ENCODE measurements at regions not wholly inside any gene's neighbourhood (a gene's known extent, or its start where the extent isn't known, plus 50 kb on each side); places are given as distances from the start of the nearest gene placed in this dataset.

DNA sequence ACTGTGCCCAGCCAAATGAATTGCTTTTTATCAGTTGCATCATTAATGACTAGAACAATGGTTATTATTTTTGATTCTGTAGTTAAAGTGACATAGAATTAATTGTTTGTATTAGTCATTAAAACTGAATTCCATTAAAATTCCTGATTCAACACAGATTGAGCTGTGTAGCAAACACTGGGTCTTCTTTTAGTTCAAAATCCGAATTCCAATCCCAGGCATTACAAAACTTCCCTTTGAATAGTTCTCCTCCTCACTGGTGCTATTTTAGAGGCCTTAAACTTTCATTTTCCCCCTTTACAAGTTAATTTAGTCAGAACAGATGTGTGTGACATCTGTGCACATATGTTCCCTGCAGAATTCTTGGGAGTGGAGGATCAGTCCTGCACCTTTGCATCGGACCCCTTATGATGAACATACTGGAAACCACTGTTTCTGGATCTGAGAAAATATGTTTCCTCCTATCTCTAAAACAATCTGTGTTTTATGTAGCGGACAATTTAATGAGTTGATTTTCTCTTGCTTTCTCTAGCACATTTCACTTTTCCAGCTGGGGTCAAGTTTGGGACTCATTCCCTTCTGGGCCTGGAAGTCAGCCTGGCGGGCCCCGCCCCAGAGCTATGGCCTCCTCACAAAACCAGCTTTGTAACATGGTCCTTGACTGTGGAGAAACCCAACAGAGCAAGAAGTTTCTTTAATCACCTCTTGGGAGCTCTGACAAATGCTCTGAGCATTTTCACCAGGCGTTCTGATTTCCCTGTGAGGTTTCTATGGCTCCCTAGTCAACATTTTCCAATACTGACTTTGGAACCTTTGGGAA is 87.9 kb upstream of the MAMDC2 start:
- no peak for DNase-seq (ENCODE audit: low read depth in 2 of 3, low spot score in 2 of 3)

DNA sequence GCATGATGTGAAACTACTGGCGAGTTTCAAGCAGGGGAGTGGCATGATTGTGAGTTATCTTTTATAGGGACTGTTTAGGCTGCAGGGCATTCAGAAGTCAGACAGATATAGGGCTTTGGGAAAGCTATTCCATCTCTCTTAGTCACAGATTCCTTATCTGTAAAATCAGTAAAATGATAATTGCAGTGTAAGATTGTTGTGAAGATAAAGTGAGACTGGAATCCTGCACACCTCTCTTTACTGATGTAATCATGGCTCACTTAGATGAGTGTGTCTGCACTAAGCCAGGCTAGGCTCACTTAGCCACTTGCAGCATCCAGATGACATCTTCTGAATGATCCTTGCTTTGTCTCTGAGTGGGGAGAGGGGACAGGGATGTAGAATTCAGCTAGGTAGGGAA is 81.8 kb upstream of the MAMDC2 start:
- no peak for DNase-seq (ENCODE audit: low read depth in 2 of 3, low spot score in 2 of 3)

DNA sequence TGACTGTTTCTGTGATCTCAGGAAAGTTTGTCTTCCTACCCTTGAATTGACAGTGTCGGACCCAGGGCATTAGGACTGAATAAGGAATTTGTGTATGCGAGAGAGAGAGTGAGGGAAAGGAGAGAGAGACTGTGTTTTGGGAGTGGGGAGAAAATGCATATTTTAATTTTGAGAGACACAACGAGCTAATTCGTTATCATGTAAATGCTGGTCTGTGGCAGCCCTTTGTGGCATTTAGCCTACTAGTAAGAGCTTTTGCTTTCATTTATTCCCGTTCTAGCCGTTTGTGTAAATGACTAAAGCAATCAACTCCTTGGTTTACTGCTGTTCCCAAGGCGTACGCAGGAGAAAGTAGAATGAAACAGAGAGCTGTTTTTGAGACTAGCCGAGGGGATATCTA is 79.8 kb upstream of the MAMDC2 start:
- no peak for DNase-seq (ENCODE audit: low read depth in 2 of 3, low spot score in 2 of 3)

- DNase-seq (ENCODE audit: low read depth in 2 of 3, low spot score in 2 of 3) = no peak
Measured at GRCh38 chr9:69964446-69964845, 79.2 kb upstream of the MAMDC2 start.

DNA sequence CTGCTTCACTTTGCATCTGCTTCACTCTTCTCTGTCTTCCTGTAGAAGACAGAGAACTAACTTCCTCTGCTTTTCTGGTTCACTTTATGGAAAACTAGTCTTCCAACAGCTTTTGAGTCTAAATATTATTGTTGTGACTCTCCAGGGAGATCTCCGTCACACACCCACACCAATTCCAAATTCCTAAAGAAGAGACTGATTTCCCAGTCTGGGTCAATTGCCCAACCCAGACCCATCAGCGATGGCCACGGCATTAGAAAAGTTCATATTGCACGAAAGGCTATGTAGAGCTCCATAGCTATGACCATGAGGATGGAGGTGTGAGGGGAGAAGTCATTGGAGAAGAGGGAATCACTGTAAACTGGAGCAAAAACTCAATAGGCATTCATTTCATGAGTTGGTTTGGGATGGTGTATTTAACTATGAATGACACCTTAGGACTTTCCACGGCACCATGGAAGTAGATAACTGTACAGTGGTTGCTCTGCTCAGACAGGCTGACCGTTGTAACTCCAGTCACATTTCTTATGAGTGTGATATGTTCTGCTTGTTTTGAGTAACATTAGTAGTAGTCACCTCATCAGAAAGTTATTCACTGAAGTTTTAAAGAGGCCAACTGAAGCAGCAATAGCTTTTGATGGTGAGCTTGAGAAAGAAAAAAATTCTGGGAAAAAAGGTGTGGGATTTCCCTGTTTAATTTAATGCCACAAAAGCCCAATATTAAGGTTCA is 78.1 kb upstream of the MAMDC2 start:
- DNase-seq (ENCODE audit: low read depth in 2 of 3, low spot score in 2 of 3) = no peak

DNA sequence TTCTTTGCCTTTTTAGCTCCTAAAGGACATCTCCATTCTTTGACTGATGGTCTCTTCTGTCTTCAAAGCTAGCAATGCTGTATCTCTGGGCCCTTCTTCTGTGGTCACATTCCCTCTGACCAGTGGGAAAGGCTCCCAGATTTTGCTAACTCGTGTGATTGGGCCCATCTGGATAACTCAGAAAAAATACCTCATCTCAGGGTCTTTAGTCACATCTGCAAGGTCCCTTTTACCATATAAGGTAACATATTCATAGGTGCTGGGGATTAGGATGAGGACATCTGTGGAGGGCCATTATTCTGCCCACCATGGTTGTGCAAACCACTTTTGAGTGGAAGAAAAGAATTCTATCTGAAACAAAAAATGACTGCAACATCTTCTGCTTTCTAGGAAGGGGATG is 76.3 kb upstream of the MAMDC2 start:
- no peak for DNase-seq (ENCODE audit: low read depth in 2 of 3, low spot score in 2 of 3)

DNA sequence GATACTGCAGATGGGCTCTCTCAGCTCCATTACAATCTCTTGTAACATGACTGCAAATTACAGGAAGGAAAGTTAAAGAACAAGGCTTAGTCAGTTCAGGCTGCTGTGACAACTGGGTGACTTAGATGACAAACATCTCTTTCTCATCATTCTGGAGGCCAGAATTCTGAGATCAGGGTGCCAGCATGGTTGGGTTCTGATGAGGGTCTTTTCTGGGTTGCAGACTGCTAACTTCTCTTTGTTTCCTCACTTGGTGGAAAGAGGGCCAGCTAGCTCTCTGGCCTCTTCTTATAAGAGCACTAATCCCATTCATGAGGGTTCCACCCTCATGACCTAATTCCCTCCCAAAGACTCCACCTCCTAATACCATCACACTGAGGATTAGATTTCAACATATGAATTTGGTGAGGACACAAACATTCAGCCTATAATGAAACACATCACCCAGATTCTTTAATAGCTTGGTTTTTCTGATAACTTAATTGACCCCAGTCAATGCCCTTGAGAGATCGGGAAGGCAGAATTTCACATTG is 73.6 kb upstream of the MAMDC2 start:
- DNase-seq (ENCODE audit: low read depth in 2 of 3, low spot score in 2 of 3) = no peak

DNA sequence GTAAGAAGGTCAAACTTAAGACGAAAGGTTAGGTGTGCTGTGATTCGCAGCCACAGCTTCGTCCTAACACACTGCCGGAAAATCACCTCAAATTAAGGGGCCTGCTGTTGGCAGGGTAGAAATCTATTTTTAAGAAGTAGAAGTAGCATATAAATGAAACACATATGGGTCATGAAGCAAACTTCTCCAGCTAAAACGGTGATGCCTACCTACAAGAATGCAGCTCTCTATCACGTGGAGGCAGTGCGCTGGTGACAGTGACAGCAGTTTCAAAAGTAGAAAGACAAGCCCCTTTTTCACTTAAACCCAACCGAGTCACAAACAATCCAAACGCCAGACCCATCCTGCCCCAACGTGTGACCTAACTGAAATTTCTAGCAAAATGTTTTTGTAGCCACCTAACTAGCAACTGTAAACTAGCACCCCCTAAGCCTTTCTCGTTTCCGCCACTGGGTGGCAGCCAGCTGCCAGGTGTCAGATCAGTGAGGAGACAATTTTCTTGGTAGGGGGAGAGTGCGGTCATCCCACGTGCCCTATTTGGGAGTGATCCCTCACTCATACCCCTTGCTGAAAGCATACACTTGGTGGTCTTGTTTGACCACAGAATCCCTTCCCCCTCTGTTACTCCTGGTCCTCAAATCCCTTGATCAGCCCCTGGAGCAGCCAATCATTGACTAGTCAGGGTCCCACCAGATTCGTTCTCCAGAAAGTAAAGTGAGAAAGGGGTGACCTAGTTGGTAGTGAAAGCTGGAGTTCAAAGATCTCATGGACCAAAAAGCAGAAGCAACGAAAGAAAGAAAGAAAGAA is 71.8 kb upstream of the MAMDC2 start:
- DNase-seq (ENCODE audit: low read depth in 2 of 3, low spot score in 2 of 3) = peak in 1 of 3 experiments; percentile 2

DNA sequence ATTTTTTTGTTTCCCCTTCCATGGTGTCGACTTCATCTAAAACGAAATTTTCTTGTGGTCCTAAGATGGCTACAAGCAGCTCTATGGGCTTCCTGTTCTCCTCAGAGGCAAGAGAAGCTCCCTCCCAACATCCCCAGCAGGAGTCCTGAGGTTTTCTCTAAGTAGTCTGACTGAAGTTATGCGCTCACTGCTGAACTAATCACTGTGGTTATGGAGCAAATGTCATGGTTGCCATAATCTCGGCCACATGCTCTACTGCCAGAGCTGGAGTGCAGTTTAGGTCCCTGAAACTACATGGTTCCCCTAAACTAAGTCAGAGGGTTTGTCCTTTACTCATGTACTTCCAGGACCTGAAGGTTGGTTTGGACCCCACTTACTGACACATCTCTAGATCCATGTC is 68.0 kb upstream of the MAMDC2 start:
- no peak for DNase-seq (ENCODE audit: low read depth in 2 of 3, low spot score in 2 of 3)

- DNase-seq (ENCODE audit: low read depth in 2 of 3, low spot score in 2 of 3) = no peak
Measured at GRCh38 chr9:69976152-69976551, 67.5 kb upstream of the MAMDC2 start.

DNA sequence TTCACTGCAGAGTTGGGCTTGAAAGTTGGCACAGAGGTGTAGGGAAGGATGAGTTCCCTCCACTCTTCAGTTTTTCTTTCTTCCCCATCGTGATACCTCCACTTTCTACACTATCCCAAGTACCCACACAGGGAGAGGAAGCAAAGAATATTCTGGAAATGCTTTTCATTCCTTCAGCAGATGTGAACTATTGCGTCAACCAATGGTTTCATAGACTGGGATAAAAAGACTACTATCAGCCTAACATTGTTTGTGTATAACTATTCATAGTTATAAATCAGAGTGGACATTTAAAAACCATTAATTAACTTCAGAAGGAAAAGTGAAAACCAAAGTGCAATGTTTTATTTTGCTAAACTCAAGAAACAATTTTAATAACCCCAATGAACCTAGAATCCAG is 63.6 kb upstream of the MAMDC2 start:
- DNase-seq (ENCODE audit: low read depth in 2 of 3, low spot score in 2 of 3) = no peak

- no peak for DNase-seq (ENCODE audit: low read depth in 2 of 3, low spot score in 2 of 3)
Measured at GRCh38 chr9:69980591-69980990, 63.1 kb upstream of the MAMDC2 start.

DNA sequence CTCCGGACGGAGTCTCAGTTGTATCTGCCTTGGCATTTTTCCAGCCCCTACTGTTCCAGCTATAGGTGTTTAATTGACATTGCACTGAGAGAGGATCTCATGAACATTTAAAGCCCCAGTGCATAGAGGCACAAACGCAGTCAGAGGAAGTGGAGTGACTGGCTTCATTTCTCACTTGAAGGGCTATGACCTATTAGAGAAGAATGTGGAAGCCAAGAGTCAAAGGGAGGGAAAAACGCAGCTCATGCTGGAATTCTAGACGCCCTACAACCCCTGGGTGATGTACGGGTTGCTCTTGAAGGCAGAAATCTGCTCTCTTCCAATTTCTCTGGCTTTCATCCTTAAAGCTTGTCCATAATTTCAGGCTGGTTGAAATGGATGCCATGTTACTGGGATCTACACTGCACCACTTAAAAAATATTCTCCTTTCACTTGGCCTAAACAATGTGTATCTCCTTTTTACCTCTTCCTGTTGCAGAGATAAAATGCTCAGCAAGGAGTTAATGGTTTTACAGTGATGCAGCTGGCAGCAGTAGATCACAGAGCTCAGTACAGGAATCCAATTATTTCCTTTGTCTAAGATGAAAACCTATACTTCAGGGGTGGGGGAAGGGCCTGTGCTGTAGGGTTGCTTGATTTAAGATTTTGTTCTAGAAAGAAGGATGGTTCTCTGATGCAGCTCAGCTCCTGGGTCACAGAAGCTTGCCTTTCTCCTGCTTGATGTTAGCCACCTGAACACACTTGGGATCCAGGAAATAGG is 61.8 kb upstream of the MAMDC2 start:
- no peak for DNase-seq (ENCODE audit: low read depth in 2 of 3, low spot score in 2 of 3)

DNA sequence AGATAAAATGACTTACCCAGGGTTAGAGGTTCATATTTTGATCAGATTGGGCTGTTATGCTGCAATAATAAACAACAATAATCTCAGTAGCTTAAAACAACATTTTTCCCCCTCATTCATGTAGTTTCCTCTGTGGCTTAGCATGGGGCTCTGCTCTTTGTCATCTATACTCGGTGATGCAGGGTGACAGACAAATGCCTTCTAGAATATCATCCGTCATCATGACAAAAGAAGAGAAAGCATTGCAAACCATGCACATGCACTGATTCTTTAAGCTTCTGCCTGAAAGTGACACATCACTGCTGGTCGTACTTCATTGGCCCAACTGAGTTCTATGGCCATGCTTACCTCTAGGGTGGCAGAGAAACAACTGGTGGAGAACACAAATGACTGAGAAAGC is 58.8 kb upstream of the MAMDC2 start:
- no peak for DNase-seq (ENCODE audit: low read depth in 2 of 3, low spot score in 2 of 3)

DNA sequence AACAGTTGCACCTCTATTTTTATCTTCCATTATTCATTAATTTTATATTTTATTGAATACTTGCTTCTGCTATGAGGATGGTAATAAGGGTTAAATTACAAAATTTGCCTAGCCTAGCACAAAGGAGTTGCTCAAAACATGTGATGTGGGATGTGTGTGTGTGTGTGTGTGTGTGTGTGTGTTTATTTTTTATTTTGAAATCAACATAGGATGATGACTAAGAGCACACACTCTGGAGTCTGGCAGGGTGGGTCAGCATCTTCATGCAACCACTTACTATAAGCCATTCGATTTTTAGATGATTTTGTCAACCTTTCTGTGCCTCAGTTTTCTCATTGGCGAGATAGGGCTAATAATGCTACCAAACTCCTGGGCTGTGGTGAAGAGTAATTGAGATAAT is 57.7 kb upstream of the MAMDC2 start:
- DNase-seq (ENCODE audit: low read depth in 2 of 3, low spot score in 2 of 3) = no peak

DNA sequence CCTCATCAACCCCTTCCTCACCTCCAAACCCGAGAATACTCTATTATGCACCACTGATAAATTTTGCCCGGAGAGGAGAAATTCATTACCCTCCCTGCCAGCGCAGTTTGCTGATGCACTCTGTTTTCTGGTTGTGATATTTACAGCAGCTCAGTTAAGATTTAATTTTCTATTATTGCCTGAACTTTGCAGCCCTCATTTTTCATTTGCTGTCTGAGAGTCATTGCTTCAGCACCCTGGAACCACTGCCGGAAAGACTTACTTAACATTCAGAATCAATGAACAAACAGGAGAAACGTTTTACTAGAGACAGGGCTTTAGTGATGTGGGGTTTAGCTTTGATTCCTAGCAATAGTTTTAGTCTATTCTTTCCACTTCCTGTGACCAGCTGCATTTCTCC is 56.7 kb upstream of the MAMDC2 start:
- DNase-seq (ENCODE audit: low read depth in 2 of 3, low spot score in 2 of 3) = no peak

DNA sequence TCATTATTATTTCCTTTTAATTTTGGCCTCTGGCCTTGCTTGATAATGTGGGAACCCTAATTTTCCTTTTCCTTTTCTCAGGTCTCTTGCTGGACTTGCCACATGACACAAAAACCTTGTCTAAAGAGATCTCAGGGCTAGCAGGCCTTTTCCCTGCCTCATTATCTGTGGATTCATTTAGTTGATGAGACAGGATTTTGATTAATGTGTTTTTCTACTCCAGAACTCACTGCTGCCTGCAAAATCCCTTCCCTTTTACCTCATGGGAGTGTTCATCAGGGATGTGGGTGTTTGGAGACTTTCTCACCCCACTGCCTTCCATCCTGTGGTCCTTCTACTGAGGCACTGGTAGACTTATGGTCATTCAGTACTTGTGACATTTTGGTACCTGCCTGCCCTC is 56.2 kb upstream of the MAMDC2 start:
- no peak for DNase-seq (ENCODE audit: low read depth in 2 of 3, low spot score in 2 of 3)

DNA sequence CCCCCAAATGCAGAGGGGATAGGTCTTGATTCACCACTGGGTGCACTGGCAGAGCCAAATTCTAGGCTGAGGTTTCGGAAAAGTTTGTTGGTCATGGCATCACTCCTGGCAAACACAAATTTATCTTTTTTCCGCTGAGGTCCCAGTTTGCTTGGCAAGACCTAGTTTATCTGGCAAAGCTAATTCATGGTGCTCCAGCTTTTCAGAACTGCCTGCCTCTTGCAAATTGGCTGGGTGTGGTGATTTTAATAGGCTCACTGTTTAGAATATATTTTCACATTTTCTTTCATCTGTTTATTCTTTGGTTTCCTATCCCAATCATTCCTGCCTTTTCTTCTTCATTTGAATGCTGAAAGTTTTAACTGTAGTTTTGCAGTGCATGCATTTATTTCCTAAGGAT is 50.5 kb upstream of the MAMDC2 start:
- DNase-seq (ENCODE audit: low read depth in 2 of 3, low spot score in 2 of 3) = no peak
